Keratinocyte (primary cell): ENCODE measurements at regions not wholly inside any gene's neighbourhood (a gene's known extent, or its start where the extent isn't known, plus 50 kb on each side); places are given as distances from the start of the nearest gene placed in this dataset.

ENCODE experiments used
- EZH2 ChIP-seq: IDR thresholded peaks from one replicate; pipeline ENCODE4 v1.6.1; 2012; ENCODE audit warnings: inconsistent platforms, mild to moderate bottlenecking, low read length, moderate library complexity
- TF ChIP-seq, protein P1 (sequence below), 3 experiments: IDR thresholded peaks in 1 of 3; conservative IDR thresholded peaks in 1 of 3; optimal IDR thresholded peaks in 1 of 3; 2 replicates in 2 of 3; 3 replicates in 1 of 3; pipeline versions ENCODE3 to v1.5.1; 2011; ENCODE audit warnings: low read length in 3 of 3, mild to moderate bottlenecking in 3 of 3, moderate library complexity in 2 of 3, control low read depth in 1 of 3, inconsistent platforms in 1 of 3; ENCODE audit not compliant: insufficient read depth in 2 of 3; ENCODE audit errors: extremely low read depth in 1 of 3

DNA sequence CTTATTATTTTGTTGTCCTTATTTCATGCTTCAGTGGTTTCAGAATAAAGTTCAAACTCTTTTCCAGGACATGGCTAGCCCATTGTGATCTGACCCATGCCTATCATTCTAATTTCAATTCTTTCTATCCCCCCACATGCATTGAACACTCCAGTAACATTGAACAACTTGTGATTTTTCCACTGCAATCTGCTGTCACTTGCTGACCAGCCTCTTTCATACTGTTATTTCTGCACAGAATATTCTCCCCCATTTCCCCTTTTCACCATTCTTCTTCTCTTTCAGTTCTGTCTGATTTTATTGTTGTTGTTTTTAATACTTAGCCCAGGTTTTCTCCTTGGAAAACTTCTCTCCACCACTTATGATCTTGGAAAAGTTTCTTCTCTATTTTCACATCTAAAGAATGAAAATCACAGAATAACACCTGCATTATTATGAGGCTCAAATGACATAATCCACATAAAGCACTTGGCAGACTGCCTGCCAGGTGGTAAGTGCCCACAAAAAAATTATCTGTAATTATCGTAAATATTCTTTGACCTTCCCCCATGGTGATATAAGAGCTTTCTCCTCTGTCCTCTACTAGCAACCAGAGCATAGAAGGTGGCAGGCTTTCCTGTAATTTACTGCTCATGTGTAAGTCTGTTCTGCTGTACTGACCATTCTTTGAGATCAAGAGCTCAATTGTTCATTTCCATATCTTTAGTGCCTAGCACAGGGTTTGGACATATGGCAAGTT, 51.9 kb upstream of the EED start:
- TF ChIP-seq EZH2: no peak
- TF ChIP-seq, protein P1, sequence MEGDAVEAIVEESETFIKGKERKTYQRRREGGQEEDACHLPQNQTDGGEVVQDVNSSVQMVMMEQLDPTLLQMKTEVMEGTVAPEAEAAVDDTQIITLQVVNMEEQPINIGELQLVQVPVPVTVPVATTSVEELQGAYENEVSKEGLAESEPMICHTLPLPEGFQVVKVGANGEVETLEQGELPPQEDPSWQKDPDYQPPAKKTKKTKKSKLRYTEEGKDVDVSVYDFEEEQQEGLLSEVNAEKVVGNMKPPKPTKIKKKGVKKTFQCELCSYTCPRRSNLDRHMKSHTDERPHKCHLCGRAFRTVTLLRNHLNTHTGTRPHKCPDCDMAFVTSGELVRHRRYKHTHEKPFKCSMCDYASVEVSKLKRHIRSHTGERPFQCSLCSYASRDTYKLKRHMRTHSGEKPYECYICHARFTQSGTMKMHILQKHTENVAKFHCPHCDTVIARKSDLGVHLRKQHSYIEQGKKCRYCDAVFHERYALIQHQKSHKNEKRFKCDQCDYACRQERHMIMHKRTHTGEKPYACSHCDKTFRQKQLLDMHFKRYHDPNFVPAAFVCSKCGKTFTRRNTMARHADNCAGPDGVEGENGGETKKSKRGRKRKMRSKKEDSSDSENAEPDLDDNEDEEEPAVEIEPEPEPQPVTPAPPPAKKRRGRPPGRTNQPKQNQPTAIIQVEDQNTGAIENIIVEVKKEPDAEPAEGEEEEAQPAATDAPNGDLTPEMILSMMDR (optimal IDR thresholded peaks at IDR 0.05 in 1 of 3, IDR thresholded peaks at IDR 0.05 in 1 of 3, conservative IDR thresholded peaks at IDR 0.05 in 1 of 3; ENCODE audit: extremely low read depth in 1 of 3, insufficient read depth in 2 of 3, low read length in 3 of 3): no peak
